Renal pelvis (tissue), 1 donor: ENCODE measurements at regions not wholly inside any gene's neighbourhood (a gene's known extent, or its start where the extent isn't known, plus 50 kb on each side); places are given as distances from the start of the nearest gene placed in this dataset.
"Not testable (repeated sequence)": the region's sequence is repeated elsewhere in the genome, so short reads cannot be mapped to it uniquely, and the experiment has no call there.

Source experiments
- DNase-seq: peaks from one replicate; pipeline ENCODE4 v3.0.0-alpha.2; 2013

GRCh38 chr2:55771612-55772011 is 78.0 kb upstream of the PNPT1 start:
- DNase-seq, result peak; percentile 28

- no peak for DNase-seq
These were observed 75.3 kb upstream of the PNPT1 start for GRCh38 chr2:55768991-55769390.

- no peak for DNase-seq
These were observed 73.3 kb upstream of the PNPT1 start for GRCh38 chr2:55766947-55767346.

GRCh38 chr2:55765708-55766107 is 72.1 kb upstream of the PNPT1 start:
- not testable (repeated sequence) for DNase-seq

GRCh38 chr2:55763721-55764120 is 70.1 kb upstream of the PNPT1 start:
- no peak for DNase-seq

GRCh38 chr2:55761526-55761925 is 67.9 kb upstream of the PNPT1 start:
- no peak for DNase-seq

GRCh38 chr2:55761024-55761423 is 67.4 kb upstream of the PNPT1 start:
- no peak for DNase-seq

GRCh38 chr2:55760125-55760524 is 66.5 kb upstream of the PNPT1 start:
- no peak for DNase-seq

- no peak for DNase-seq
These were observed 65.8 kb upstream of the PNPT1 start for GRCh38 chr2:55759271-55759921.

- no peak for DNase-seq
These were observed 58.3 kb upstream of the PNPT1 start for GRCh38 chr2:55751966-55752365.

GRCh38 chr2:55743583-55743982 is 49.9 kb upstream of the PNPT1 start:
- no peak for DNase-seq
